ENCODE measurements at regions not wholly inside any gene's neighbourhood (a gene's known extent, or its start where the extent isn't known, plus 50 kb on each side); places are given as distances from the start of the nearest gene placed in this dataset.

- DNase-seq (ENCODE audit: low read depth in 4 of 4, low spot score in 3 of 4): no peak
These were observed 156.7 kb upstream of the DIO3 start for GRCh38 chr14:101404426-101405170.

- DNase-seq (ENCODE audit: low read depth in 4 of 4, low spot score in 3 of 4): no peak
These were observed 156.0 kb upstream of the DIO3 start for GRCh38 chr14:101405171-101405883.

- no peak for DNase-seq (ENCODE audit: low read depth in 4 of 4, low spot score in 3 of 4)
These were observed 154.4 kb upstream of the DIO3 start for GRCh38 chr14:101406921-101407320.

- no peak for DNase-seq (ENCODE audit: low read depth in 4 of 4, low spot score in 3 of 4)
These were observed 154.0 kb upstream of the DIO3 start for GRCh38 chr14:101407328-101407727.

- DNase-seq (ENCODE audit: low read depth in 4 of 4, low spot score in 3 of 4): no peak
These were observed 153.0 kb upstream of the DIO3 start for GRCh38 chr14:101408077-101408831.

- no peak for DNase-seq (ENCODE audit: low read depth in 4 of 4, low spot score in 3 of 4)
These were observed 152.2 kb upstream of the DIO3 start for GRCh38 chr14:101409006-101409543.

- DNase-seq (ENCODE audit: low read depth in 4 of 4, low spot score in 3 of 4): no peak
These were observed 151.2 kb upstream of the DIO3 start for GRCh38 chr14:101410126-101410525.

- no peak for DNase-seq (ENCODE audit: low read depth in 4 of 4, low spot score in 3 of 4)
These were observed 150.1 kb upstream of the DIO3 start for GRCh38 chr14:101411151-101411550.

GRCh38 chr14:101411779-101412178 is 149.5 kb upstream of the DIO3 start:
- no peak for DNase-seq (ENCODE audit: low read depth in 4 of 4, low spot score in 3 of 4)

GRCh38 chr14:101412739-101413138 is 148.6 kb upstream of the DIO3 start:
- DNase-seq (ENCODE audit: low read depth in 4 of 4, low spot score in 3 of 4): no peak

- DNase-seq (ENCODE audit: low read depth in 4 of 4, low spot score in 3 of 4): no peak
These were observed 143.9 kb upstream of the DIO3 start for GRCh38 chr14:101417434-101417833.

- no peak for DNase-seq (ENCODE audit: low read depth in 4 of 4, low spot score in 3 of 4)
These were observed 142.7 kb upstream of the DIO3 start for GRCh38 chr14:101418601-101419000.

GRCh38 chr14:101426466-101426865 is 134.8 kb upstream of the DIO3 start:
- no peak for DNase-seq (ENCODE audit: low read depth in 4 of 4, low spot score in 3 of 4)

GRCh38 chr14:101428409-101428808 is 132.9 kb upstream of the DIO3 start:
- DNase-seq (ENCODE audit: low read depth in 4 of 4, low spot score in 3 of 4): no peak

- DNase-seq (ENCODE audit: low read depth in 4 of 4, low spot score in 3 of 4): no peak
These were observed 125.7 kb upstream of the DIO3 start for GRCh38 chr14:101435546-101435945.

GRCh38 chr14:101439023-101439422 is 122.3 kb upstream of the DIO3 start:
- DNase-seq (ENCODE audit: low read depth in 4 of 4, low spot score in 3 of 4): no peak

- DNase-seq (ENCODE audit: low read depth in 4 of 4, low spot score in 3 of 4): no peak
These were observed 120.8 kb upstream of the DIO3 start for GRCh38 chr14:101440496-101440895.

GRCh38 chr14:101441710-101442109 is 119.6 kb upstream of the DIO3 start:
- DNase-seq (ENCODE audit: low read depth in 4 of 4, low spot score in 3 of 4): no peak

GRCh38 chr14:101442451-101442850 is 118.8 kb upstream of the DIO3 start:
- no peak for DNase-seq (ENCODE audit: low read depth in 4 of 4, low spot score in 3 of 4)

- DNase-seq (ENCODE audit: low read depth in 4 of 4, low spot score in 3 of 4): no peak
These were observed 117.2 kb upstream of the DIO3 start for GRCh38 chr14:101444116-101444515.

GRCh38 chr14:101445278-101445677 is 116.0 kb upstream of the DIO3 start:
- no peak for DNase-seq (ENCODE audit: low read depth in 4 of 4, low spot score in 3 of 4)
